C4-2B (cell line): ENCODE measurements at regions not wholly inside any gene's neighbourhood (a gene's known extent, or its start where the extent isn't known, plus 50 kb on each side); places are given as distances from the start of the nearest gene placed in this dataset.

ENCODE experiments used
- CTCF ChIP-seq: fragments of 450-650 bp; conservative IDR thresholded peaks from 2 replicates; pipeline ENCODE4 v1.5.1; 2017; ENCODE audit warnings: mild to moderate bottlenecking
- ZFX ChIP-seq: fragments of 450-650 bp; IDR thresholded peaks from 2 replicates; pipeline ENCODE4 v1.6.1; 2017

- TF ChIP-seq CTCF: no peak
- no peak for TF ChIP-seq ZFX
Measured at GRCh38 chr2:172198908-172199307, 96.2 kb upstream of the DLX2 start.
